Fibroblast of mammary gland (primary cell): ENCODE measurements at regions not wholly inside any gene's neighbourhood (a gene's known extent, or its start where the extent isn't known, plus 50 kb on each side); places are given as distances from the start of the nearest gene placed in this dataset.
"Not testable (repeated sequence)": the region's sequence is repeated elsewhere in the genome, so short reads cannot be mapped to it uniquely, and the experiment has no call there.

Experiments
- DNase-seq: peaks from one replicate; pipeline ENCODE4 v3.0.0-alpha.2; 2010; ENCODE audit warnings: low read depth
- H3K4me3 ChIP-seq: 2 replicates; pipeline ENCODE4 v1.5.1; 2011; ENCODE audit warnings: low read depth, mild to moderate bottlenecking, low read length, moderate library complexity; ENCODE audit not compliant: control insufficient read depth

DNA sequence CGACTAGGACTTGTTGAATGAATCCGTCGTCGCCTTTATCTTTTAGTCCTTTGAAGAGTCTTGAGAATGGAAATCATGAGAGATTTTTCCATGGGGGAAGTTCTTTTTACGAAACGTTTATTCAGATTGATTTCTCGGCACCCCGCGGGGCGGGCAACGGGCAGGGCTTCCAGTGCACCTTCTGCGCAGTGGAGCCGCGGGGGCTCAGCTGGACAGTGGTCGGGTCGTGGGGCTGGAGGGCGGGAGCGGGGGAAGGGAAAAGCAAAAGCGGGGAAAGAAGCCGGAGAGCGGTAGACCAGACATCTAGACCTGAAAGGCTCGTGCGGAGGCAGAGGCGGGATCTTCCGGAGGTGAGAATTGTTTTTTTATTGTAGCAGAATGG lies 103.0 kb downstream of the NBPF11 start:
- H3K4me3 ChIP-seq = peak overlapping the region; percentile 27
- DNase-seq = not testable (repeated sequence)

DNA sequence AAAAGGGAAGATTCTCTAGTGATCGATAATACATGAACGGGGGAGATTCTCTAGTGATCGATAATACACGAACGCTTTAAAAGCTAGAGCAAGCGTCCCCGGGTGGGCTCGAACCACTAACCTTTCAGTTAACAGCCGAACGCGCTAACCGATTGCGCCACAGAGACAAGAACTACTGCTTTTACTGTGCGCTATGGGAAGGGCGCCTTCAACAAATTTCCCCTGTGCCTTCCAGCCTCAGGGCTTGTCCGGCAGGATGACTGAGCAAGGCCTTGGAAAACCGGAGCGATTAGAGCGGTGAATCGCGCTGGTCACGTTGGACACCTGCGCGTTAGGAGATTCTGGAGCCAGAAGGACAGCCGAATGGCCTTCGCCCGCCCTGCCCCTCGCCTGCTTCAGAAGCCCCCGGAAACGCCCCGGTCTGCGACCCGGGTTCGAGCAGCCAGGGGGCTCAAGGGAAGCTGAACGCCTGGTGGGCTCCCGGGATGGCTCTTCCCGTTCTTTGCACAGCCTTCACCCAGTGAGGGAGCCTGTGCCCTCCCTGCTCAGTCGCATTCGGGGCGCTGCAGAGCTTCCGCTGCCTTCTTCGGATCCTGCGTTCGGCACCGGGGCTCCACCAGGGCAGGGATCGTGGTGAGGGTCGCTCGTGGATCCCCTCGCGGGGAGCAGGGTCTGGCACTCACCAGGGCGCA lies 103.5 kb downstream of the NBPF11 start:
- peak; percentile 25 for DNase-seq
- peak overlapping the region; percentile 27 for H3K4me3 ChIP-seq

DNA sequence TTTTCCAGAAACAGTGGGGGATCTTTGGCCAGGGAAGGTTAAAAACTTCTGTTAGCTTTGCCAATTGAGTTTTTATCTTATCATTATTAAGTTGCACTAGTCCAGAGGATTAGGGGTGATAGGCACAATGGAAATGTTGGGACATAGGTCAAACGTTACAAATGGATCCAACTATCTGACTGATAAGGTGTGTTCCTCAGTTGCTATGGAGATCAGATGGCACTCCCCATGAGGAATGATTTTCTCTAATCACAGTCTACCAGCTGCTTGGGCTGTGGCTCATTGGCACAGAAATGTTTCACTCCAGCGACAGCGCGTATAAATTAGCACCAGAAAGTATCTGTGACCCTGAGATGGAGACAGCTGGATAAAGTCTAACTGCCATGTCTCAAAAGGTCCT lies 106.2 kb downstream of the NBPF11 start:
- not testable (repeated sequence) for H3K4me3 ChIP-seq, DNase-seq

GRCh38 chr1:148044495-148044894 lies 107.6 kb downstream of the NBPF11 start:
- not testable (repeated sequence) for H3K4me3 ChIP-seq

More at GRCh38 chr1:148044495-148044894, 107.6 kb downstream of the NBPF11 start:
- DNase-seq = not testable (repeated sequence)
